IMR-90 (cell line): ENCODE measurements at regions not wholly inside any gene's neighbourhood (a gene's known extent, or its start where the extent isn't known, plus 50 kb on each side); places are given as distances from the start of the nearest gene placed in this dataset.

Experiments
- ATAC-seq: fragments of 200-7000 bp; cut with Tn5 transposase; 2 replicates; pipeline ENCODE4 v1.9.1; 2020; ENCODE audit warnings: low read depth, mild to moderate bottlenecking, moderate library complexity
- BruUV-seq: library from RNA; stranded (reverse); fragments of 400-500 nt; replicated peaks from 2 replicates; lab custom pipeline; 2021; lab: Mats Ljungman, UMichigan
- CTCF ChIA-PET: fragments of 300-600 bp; formaldehyde crosslinking; extraction: SDS; loops from one replicate; lab custom pipeline; 2021; ENCODE audit warnings: antibody characterized with exemption; lab: Yijun Ruan, JAX
- POLR2A ChIA-PET: fragments of 300-600 bp; sonication (Branson Sonifier 250); formaldehyde crosslinking; loops from one replicate; lab custom pipeline; 2022; ENCODE audit warnings: antibody characterized with exemption; ENCODE audit not compliant: unreplicated experiment; lab: Charles Lee
- DNase-seq: peaks from one replicate; pipeline ENCODE4 v3.0.0; 2013
- H2AFZ ChIP-seq: replicated peaks from 2 replicates; pipeline ENCODE3; 2013; ENCODE audit warnings: low read length, mild to moderate bottlenecking; ENCODE audit not compliant: poor library complexity
- H2AK5ac ChIP-seq: 2 replicates; pipeline ENCODE4 v1.6.1; 2013; ENCODE audit warnings: low read depth, low read length, inconsistent platforms
- H2AK9ac ChIP-seq: replicated peaks from 2 replicates; pipeline ENCODE3; 2013; ENCODE audit warnings: mild to moderate bottlenecking, low read depth, low read length, moderate library complexity; ENCODE audit not compliant: poor library complexity
- H2BK120ac ChIP-seq: 2 replicates; pipeline ENCODE4 v1.6.1; 2013; ENCODE audit warnings: low read depth, low read length, inconsistent platforms
- H2BK15ac ChIP-seq: 3 replicates; pipeline ENCODE4 v1.6.1; 2013; ENCODE audit warnings: low read depth, low read length, inconsistent platforms
- H2BK20ac ChIP-seq: 2 replicates; pipeline ENCODE4 v1.6.1; 2013; ENCODE audit warnings: low read depth, mild to moderate bottlenecking, inconsistent platforms, low read length, moderate library complexity
- H2BK5ac ChIP-seq: 2 replicates; pipeline ENCODE4 v1.6.1; 2013; ENCODE audit warnings: mild to moderate bottlenecking, low read depth, low read length, inconsistent platforms; ENCODE audit not compliant: poor library complexity, severe bottlenecking
- H3K14ac ChIP-seq: replicated peaks from 2 replicates; pipeline ENCODE4 v1.6.1; 2013; ENCODE audit warnings: low read depth, low read length, inconsistent platforms
- H3K18ac ChIP-seq: 2 replicates; pipeline ENCODE4 v1.6.1; 2013; ENCODE audit warnings: low read depth, low read length, control low read depth
- H3K23ac ChIP-seq: 2 replicates; pipeline ENCODE4 v1.6.1; 2013; ENCODE audit warnings: low read depth, low read length, inconsistent platforms
- H3K27ac ChIP-seq: 2 replicates; pipeline ENCODE4 v1.5.1; 2013; ENCODE audit warnings: mild to moderate bottlenecking, control low read depth, low read length; ENCODE audit not compliant: insufficient read depth
- H3K27me3 ChIP-seq: 2 replicates; pipeline ENCODE4 v1.6.1; 2013; ENCODE audit warnings: low read length; ENCODE audit not compliant: control insufficient read depth, insufficient read depth
- H3K36me3 ChIP-seq: 2 replicates; pipeline ENCODE4 v1.6.1; 2013; ENCODE audit warnings: low read length, mixed read lengths; ENCODE audit not compliant: control insufficient read depth, insufficient read depth
- H3K4ac ChIP-seq: 2 replicates; pipeline ENCODE4 v1.6.1; 2013; ENCODE audit warnings: low read depth, low read length, inconsistent platforms
- H3K4me1 ChIP-seq: 2 replicates; pipeline ENCODE4 v1.6.1; 2013; ENCODE audit warnings: low read length, mixed read lengths; ENCODE audit not compliant: control insufficient read depth, insufficient read depth
- H3K4me2 ChIP-seq: 2 replicates; pipeline ENCODE4 v1.6.1; 2013; ENCODE audit warnings: low read depth, mild to moderate bottlenecking, control low read depth, low read length, moderate library complexity
- H3K4me3 ChIP-seq: 2 replicates; pipeline ENCODE4 v1.5.1; 2013; ENCODE audit warnings: low read depth, mild to moderate bottlenecking, control low read depth, low read length, moderate library complexity; ENCODE audit not compliant: insufficient read depth
- H3K56ac ChIP-seq: 2 replicates; pipeline ENCODE4 v1.6.1; 2013; ENCODE audit warnings: low read length, inconsistent platforms; ENCODE audit not compliant: insufficient read depth; ENCODE audit errors: extremely low read depth
- H3K79me1 ChIP-seq, 2 experiments: 2 replicates each; pipeline ENCODE4 v1.6.1; 2013; ENCODE audit warnings: low read length in 2 of 2, inconsistent platforms in 1 of 2, low read depth in 1 of 2
- H3K9ac ChIP-seq: 2 replicates; pipeline ENCODE4 v1.6.1; 2013; ENCODE audit warnings: low read depth, low read length, control low read depth
- H3K9me1 ChIP-seq: 2 replicates; pipeline ENCODE4 v1.6.1; 2013; ENCODE audit warnings: low read length, inconsistent platforms; ENCODE audit not compliant: insufficient read depth
- H3K9me3 ChIP-seq: 2 replicates; pipeline ENCODE4 v1.6.1; 2013; ENCODE audit warnings: low read length; ENCODE audit not compliant: control insufficient read depth, insufficient read depth
- H4K20me1 ChIP-seq: 2 replicates; pipeline ENCODE4 v1.6.1; 2013; ENCODE audit warnings: low read length, inconsistent platforms; ENCODE audit not compliant: insufficient read depth
- H4K5ac ChIP-seq: 2 replicates; pipeline ENCODE4 v1.6.1; 2013; ENCODE audit warnings: mild to moderate bottlenecking, low read depth, low read length, control low read depth
- H4K8ac ChIP-seq, 2 experiments: 2 replicates each; pipeline ENCODE4 v1.6.1; 2013; ENCODE audit warnings: low read depth in 2 of 2, low read length in 2 of 2, control low read depth in 1 of 2, inconsistent platforms in 1 of 2
- H4K91ac ChIP-seq: 2 replicates; pipeline ENCODE4 v1.6.1; 2013; ENCODE audit warnings: low read depth, low read length, inconsistent platforms; ENCODE audit not compliant: insufficient read depth
- WGBS, 2 experiments: methylation state at CpG; one replicate each; pipeline versions ENCODE4 v1.1.5 to v1.1.7; 2013; ENCODE audit warnings: missing lambda C conversion rate in 2 of 2; ENCODE audit not compliant: insufficient read length in 1 of 2; ENCODE audit errors: extremely low coverage in 2 of 2; 5-methylcytosine and 5-hydroxymethylcytosine counted together
- dilution Hi-C: fragments of 300-500 bp; cut with HindIII; formaldehyde crosslinking; loops from one replicate; pipeline ENCODE4 v1.14.3; 2018; ENCODE audit warnings: low sequenced_read_pairs; ENCODE audit not compliant: unreplicated experiment
- in situ Hi-C: fragments of 300-500 bp; cut with MboI; formaldehyde crosslinking; loops from 3 replicates; pipeline ENCODE4 v1.14.3; 2019; ENCODE audit warnings: low sequenced_read_pairs, inconsistent platforms, mixed read lengths
- intact Hi-C: fragments of 100-400 bp; cut with micrococcal nuclease; formaldehyde crosslinking; loops from 2 replicates; pipeline ENCODE4 v1.10.0; 2022
- TF ChIP-seq, protein P1 (sequence below): fragments of 150-350 bp; IDR thresholded peaks from 2 replicates; pipeline ENCODE4 v1.6.1; 2017; ENCODE audit warnings: mild to moderate bottlenecking, antibody characterized with exemption, low read length, low read depth

DNA sequence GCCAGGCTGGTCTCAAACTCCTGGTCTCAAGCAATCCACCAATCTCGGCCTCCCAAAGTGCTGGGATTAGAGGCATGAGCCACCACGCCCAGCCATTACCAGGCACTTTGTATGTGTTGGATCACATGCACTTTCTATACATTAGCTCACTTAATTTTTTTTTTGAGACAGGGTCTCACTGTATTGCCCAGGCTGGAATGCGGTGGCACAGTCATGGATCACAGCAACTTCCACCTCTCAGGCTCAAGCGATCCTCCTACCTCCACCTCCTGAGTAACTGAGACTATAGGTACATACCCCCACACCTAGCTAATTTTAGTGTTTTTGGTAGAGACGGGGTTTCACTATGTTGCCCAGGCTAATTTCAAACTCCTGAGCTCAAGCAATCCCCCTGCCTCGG lies 203.0 kb upstream of the MYL2 start:
- BruUV-seq, result no TSS peak
- Histone ChIP-seq H3K27me3 (peaks cover 2% of the 10 kb centered on the region; the same call in 1 of the 2 replicates), H3K4me1 (no peaks in the 10 kb centered on the region), H3K14ac (no peak overlapping the region), H3K56ac (no peak overlapping the region), H4K8ac (no peak overlapping the region), H4K5ac (no peak overlapping the region), H3K9ac (no peak overlapping the region), H2AFZ (no peak overlapping the region), H2BK15ac (no peak overlapping the region), H4K20me1 (no peaks in the 10 kb centered on the region), H3K36me3 (no peaks in the 10 kb centered on the region), H2AK5ac (no peak overlapping the region), H2BK120ac (no peak overlapping the region), H3K9me3 (no peaks in the 10 kb centered on the region), H3K9me1 (no peaks in the 10 kb centered on the region), H3K4ac (no peak overlapping the region), H2AK9ac (no peak overlapping the region), H3K27ac (no peak overlapping the region), H2BK20ac (no peak overlapping the region), H3K4me3 (no peak overlapping the region), H3K23ac (no peak overlapping the region), H3K18ac (no peak overlapping the region), H3K79me1 (no peaks in the 10 kb centered on the region), H2BK5ac (no peak overlapping the region), H4K91ac (no peak overlapping the region), H3K4me2 (no peak overlapping the region)
- TF ChIP-seq, protein P1, sequence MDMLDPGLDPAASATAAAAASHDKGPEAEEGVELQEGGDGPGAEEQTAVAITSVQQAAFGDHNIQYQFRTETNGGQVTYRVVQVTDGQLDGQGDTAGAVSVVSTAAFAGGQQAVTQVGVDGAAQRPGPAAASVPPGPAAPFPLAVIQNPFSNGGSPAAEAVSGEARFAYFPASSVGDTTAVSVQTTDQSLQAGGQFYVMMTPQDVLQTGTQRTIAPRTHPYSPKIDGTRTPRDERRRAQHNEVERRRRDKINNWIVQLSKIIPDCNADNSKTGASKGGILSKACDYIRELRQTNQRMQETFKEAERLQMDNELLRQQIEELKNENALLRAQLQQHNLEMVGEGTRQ, result no peak
- DNase-seq (no peak), ATAC-seq (no peak)
- CTCF ChIA-PET, result no interaction called here
- WGBS, 2 experiments, result 60% methylated on average over 1 of the region's 6 CpGs; no CpG with 5 or more reads in 1 of the 2 experiments
- POLR2A ChIA-PET, result no interaction called here
- dilution Hi-C loops (no loop called here), in situ Hi-C loops (no loop called here), intact Hi-C loops (no loop called here)
